ENCODE measurements at regions not wholly inside any gene's neighbourhood (a gene's known extent, or its start where the extent isn't known, plus 50 kb on each side); places are given as distances from the start of the nearest gene placed in this dataset.
"Not testable (repeated sequence)": the region's sequence is repeated elsewhere in the genome, so short reads cannot be mapped to it uniquely, and the experiment has no call there.

DNA sequence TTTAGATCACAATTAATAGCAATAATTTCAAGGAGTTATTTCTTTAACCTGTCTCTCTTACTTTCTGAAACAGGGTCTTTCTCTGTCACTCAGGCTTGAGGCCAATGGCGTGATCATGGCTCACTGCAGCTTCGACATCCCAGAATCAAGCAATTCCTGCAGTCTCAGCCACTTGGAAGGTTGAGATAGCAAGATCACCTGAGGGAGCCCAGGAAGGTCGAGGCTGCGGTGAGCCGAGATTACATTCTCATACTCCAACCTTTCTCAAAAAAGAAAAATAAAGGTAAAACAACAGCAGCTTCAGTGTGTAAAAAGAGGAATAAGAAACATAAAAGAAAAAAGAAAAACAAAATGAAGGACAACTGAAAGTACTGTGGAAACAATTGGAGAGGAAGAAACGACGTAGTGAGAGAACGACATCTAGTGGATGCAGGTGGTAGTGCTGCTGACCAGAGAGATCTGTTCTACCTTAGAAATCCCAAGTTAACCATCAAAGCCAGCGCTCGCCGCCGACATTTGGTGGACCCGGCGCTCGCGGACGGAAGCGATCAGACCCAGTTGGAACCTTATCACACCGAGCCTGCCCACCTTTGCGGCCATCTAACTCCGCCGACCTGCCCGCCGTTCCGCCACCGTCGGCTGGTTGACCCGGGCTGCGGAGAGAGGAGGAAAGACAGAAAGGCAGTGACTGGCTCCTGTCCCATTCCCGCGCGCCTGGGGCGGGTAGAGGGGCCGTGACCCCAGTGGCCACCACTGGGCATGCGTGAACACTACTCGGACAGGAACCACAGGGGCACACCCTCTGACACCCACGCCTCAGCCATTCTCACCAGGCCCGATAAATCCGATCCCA is 196.1 kb downstream of the ALG10 start:
- Histone ChIP-seq H3K27ac (peak overlapping the region in 5 of 10 donors; percentile 4 to 75 (median 61)), H3K9me3 (no peaks in the 10 kb centered on the region), H3K4me3 (peak overlapping the region; percentile 37 to 63 (median 52)), H3K36me3 (no peaks in the 10 kb centered on the region), H3K4me1 (peaks cover 0 to 14% (median 4%) of the 10 kb centered on the region in 9 donors), H3K27me3 (peaks cover 0 to 15% (median 7%) of the 10 kb centered on the region in 7 donors)
- intact Hi-C loops (cut with DNase I): loop anchor here (1.0 to 10.0 kb wide), 8 partner anchors 91 to 1464 kb away; partner anchors contain the start of gene YARS2 (in 1 of the 10)
- TF ChIP-seq, protein P1, sequence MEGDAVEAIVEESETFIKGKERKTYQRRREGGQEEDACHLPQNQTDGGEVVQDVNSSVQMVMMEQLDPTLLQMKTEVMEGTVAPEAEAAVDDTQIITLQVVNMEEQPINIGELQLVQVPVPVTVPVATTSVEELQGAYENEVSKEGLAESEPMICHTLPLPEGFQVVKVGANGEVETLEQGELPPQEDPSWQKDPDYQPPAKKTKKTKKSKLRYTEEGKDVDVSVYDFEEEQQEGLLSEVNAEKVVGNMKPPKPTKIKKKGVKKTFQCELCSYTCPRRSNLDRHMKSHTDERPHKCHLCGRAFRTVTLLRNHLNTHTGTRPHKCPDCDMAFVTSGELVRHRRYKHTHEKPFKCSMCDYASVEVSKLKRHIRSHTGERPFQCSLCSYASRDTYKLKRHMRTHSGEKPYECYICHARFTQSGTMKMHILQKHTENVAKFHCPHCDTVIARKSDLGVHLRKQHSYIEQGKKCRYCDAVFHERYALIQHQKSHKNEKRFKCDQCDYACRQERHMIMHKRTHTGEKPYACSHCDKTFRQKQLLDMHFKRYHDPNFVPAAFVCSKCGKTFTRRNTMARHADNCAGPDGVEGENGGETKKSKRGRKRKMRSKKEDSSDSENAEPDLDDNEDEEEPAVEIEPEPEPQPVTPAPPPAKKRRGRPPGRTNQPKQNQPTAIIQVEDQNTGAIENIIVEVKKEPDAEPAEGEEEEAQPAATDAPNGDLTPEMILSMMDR (IDR thresholded peaks at IDR 0.05): peak; percentile 76 to 98 (median 94)
- 6 to 27% methylated on average over 39 of the region's 39 CpGs for WGBS, 2 donors
- DNase-seq (peak; percentile 37 to 72), ATAC-seq (peak; percentile 75 to 94 (median 88))

DNA sequence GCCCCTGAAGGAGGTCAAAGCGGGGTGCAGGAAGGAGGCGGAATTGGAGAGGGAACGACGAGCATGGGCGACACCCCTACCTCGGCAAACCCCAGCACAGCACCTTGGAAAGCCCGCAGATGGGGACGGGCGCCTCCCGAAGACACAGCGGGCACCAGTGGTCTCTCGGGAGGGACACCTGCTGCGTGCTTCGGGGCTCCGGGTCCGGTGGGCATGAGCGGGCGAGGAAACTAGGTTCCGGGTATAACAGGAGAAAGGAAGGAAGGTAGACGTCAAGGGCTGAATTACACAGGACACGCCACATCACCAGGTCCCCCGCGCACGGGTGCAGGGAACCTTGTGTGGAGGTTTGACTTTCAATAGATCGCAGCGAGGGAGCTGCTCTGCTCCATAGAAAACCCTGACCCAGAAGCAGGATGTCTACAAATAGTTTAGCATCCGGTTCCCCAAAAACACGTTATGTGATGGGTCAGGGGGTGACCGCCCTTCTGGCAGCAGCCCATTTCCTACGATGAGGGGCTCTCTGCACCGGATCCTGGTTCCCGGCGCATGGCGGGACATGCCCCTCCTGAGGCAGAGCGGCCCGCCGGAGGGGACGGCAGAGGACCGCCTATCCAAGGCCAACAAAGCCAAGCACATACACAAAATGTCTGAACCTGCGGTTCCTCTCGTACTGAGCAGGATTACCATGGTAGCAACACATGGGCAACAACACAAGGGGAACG is 196.9 kb downstream of the ALG10 start:
- WGBS, 2 donors: 32 to 56% methylated on average over 42 of the region's 42 CpGs
- DNase-seq: no peak

DNA sequence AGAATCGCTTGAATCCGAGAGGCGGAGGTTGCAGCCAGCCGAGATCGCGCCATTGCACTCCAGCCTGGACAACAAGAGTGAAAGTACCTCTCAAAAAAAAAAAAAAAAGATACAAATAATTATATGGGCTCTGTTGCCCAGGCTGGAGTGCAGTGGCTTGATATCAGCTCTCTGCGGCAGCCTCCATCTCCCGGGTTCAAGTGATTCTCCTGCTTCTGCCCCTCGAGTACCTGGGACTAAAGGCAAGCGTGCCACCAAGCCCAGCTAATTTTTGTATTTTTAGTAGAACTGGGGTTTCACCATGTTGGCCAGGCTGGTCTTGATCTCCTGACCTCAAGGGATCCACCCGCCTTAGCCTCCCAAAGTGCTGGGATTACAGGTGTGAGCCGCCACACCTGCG is 197.8 kb downstream of the ALG10 start:
- H3K27ac ChIP-seq; H3K4me3 ChIP-seq; DNase-seq; H3K36me3 ChIP-seq; H3K9me3 ChIP-seq; intact Hi-C loops (cut with DNase I); ATAC-seq: not testable (repeated sequence)
- Histone ChIP-seq H3K27me3 (peaks cover 0 to 15% (median 7%) of the 10 kb centered on the region in 7 donors), H3K4me1 (peaks cover 0 to 14% (median 4%) of the 10 kb centered on the region in 9 donors)
- WGBS, 2 donors: 94% methylated on average over 13 of the region's 13 CpGs

More for the DNA sequence above, 196.9 kb downstream of the ALG10 start:
- intact Hi-C loops (cut with DNase I): loop anchor here in 8 of 10 donors (2.0 to 10.0 kb wide), 7 partner anchors 92 to 1464 kb away; partner anchors contain the start of gene YARS2 (in 1 of the 8)
- H3K27me3 ChIP-seq: peaks cover 0 to 15% (median 7%) of the 10 kb centered on the region in 7 donors
- TF ChIP-seq, protein P1 (IDR thresholded peaks at IDR 0.05): no peak
- peak overlapping the region in 5 of 10 donors; percentile 4 to 75 (median 61) for H3K27ac ChIP-seq
- H3K4me1 ChIP-seq: peaks cover 0 to 14% (median 4%) of the 10 kb centered on the region in 9 donors
- ATAC-seq: peak; percentile 11 to 71 (median 41)
- no peaks in the 10 kb centered on the region for H3K9me3 ChIP-seq
- H3K4me3 ChIP-seq: peak overlapping the region; percentile 37 to 63 (median 52)
- H3K36me3 ChIP-seq: no peaks in the 10 kb centered on the region

DNA sequence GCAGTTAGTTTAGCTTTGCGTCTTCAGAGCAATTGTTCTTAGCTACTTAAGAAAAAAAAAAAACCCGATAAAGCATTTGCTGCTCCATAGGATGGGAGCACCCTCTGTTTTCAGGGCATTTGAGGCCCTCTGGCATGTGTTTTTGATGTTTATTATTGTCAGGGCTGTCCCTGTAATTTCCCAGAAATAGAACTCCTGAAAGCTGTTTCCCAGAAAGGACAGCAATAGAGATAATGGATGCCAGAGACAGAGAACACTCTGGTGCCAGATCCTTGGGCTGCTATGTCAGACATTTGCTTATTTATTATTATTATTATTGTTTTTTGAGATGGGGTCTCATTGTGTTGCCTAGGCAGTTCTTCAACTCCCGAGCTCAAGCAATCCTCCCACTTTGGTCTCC is 201.3 kb downstream of the ALG10 start:
- intact Hi-C loops (cut with DNase I): no loop called here
- WGBS, 2 donors: 67 to 72% methylated on average over 3 of the region's 3 CpGs
- TF ChIP-seq, protein P1 (IDR thresholded peaks at IDR 0.05): no peak
- no peaks in the 10 kb centered on the region for H3K36me3 ChIP-seq
- H3K27me3 ChIP-seq: peaks cover 0 to 15% (median 5%) of the 10 kb centered on the region in 7 donors
- peaks cover 0 to 25% (median 9%) of the 10 kb centered on the region in 11 donors for H3K9me3 ChIP-seq
- peaks cover 0 to 6% (median 3%) of the 10 kb centered on the region in 9 donors for H3K4me1 ChIP-seq
- no peak overlapping the region for H3K4me3 ChIP-seq
- ATAC-seq (peak in 2 of 8 donors; percentile 24 to 47), DNase-seq (no peak)
- no peak overlapping the region for H3K27ac ChIP-seq

DNA sequence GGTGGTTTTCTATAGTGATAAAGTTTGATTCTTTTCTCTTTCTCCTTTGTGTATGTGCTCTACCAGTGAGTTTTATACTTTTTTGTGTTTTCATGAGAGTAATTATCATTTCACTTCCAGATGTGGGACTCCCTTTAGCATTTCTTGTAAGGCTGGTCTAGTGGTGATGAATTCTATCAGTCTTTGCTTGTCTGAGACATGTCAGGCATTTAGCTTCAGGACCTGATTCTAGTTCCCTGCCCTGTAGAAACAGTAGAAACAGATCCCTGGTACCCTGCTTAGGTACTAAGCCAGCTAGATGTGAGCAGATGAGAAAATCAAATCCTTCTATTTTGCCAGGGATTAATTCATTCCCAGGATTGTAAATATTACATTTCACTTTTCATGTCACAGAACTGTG is 203.7 kb downstream of the ALG10 start:
- H3K36me3 ChIP-seq; intact Hi-C loops (cut with DNase I); H3K4me1 ChIP-seq; H3K27ac ChIP-seq; DNase-seq; ATAC-seq; H3K4me3 ChIP-seq: not testable (repeated sequence)
- H3K27me3 ChIP-seq: peaks cover 0 to 10% (median 3%) of the 10 kb centered on the region in 7 donors
- H3K9me3 ChIP-seq: peaks cover 0 to 25% (median 9%) of the 10 kb centered on the region in 11 donors

DNA sequence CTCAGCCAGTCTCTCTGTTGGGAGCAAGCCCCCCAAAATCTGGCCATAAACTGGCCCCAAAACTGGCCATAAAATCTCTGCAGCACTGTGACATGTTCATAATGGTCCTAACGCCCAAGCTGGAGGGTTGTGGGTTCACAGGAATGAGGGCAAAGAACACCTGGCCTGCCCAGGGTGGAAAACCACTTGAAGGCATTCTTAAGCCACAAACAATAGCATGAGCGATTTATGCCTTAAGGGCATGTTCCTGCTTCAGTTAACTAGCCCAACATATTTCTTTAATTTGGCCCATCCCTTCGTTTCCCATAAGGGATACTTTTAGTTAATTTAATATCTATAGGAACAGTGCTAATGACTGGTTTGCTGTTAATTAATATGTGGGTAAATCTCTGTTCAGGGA is 205.8 kb downstream of the ALG10 start:
- intact Hi-C loops (cut with DNase I): not testable (repeated sequence)

DNA sequence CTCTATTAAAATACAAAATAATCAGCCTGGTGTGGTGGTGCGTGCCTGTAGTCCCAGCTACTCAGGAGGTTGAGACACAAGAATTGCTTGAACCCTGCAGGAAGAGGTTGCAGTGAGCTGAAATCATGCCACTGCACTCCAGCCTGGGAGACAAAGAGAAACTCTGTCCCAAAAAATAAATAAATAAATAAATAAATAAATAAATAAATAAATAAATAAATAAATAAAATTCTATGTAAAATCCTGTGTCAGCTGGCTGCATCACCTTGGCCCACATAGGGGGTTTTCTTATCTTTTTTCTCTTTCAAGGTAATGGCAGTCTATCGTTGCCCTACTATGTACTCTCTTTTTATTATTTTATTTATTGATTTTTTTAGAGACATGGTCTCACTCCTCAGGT is 206.7 kb downstream of the ALG10 start:
- WGBS, 2 donors: 77 to 78% methylated on average over 2 of the region's 2 CpGs

More for the DNA sequence above, 205.8 kb downstream of the ALG10 start:
- not testable (repeated sequence) for H3K27ac ChIP-seq, H3K4me3 ChIP-seq, DNase-seq, H3K36me3 ChIP-seq, H3K4me1 ChIP-seq, ATAC-seq
- WGBS, 2 donors: 51 to 53% methylated on average over 3 of the region's 3 CpGs
- Histone ChIP-seq H3K9me3 (peaks cover 0 to 25% (median 9%) of the 10 kb centered on the region in 11 donors), H3K27me3 (peaks cover 0 to 10% (median 3%) of the 10 kb centered on the region in 7 donors)

More for the DNA sequence above, 206.7 kb downstream of the ALG10 start:
- H3K4me1 ChIP-seq; H3K27ac ChIP-seq; ATAC-seq; intact Hi-C loops (cut with DNase I); H3K4me3 ChIP-seq; H3K36me3 ChIP-seq; DNase-seq: not testable (repeated sequence)
- Histone ChIP-seq H3K27me3 (peaks cover 0 to 10% (median 3%) of the 10 kb centered on the region in 7 donors), H3K9me3 (peaks cover 0 to 25% (median 9%) of the 10 kb centered on the region in 11 donors)
